ENCODE measurements at regions not wholly inside any gene's neighbourhood (a gene's known extent, or its start where the extent isn't known, plus 50 kb on each side); places are given as distances from the start of the nearest gene placed in this dataset.

- no peak for TF ChIP-seq EZH2 (IDR thresholded peaks at IDR 0.05; ENCODE audit: low read length, unreplicated experiment)
- no peak for TF ChIP-seq CTCF (conservative IDR thresholded peaks at IDR 0.05; ENCODE audit: low read depth, low read length)
Measured at GRCh38 chr1:5311634-5312292, 657.4 kb downstream of the AJAP1 start.
